ENCODE measurements at regions not wholly inside any gene's neighbourhood (a gene's known extent, or its start where the extent isn't known, plus 50 kb on each side); places are given as distances from the start of the nearest gene placed in this dataset.

- no peak for TF ChIP-seq CHD7 (IDR thresholded peaks at IDR 0.05; ENCODE audit: insufficient replicate concordance, low read length)
- no peak for TF ChIP-seq TAF1 (IDR thresholded peaks at IDR 0.05; ENCODE audit: low read depth, low read length)
- no peak for TF ChIP-seq RBBP5 (IDR thresholded peaks at IDR 0.05; ENCODE audit: borderline replicate concordance, low read depth, low read length)
- no peak for TF ChIP-seq CTBP2 (IDR thresholded peaks at IDR 0.05; ENCODE audit: borderline replicate concordance, insufficient read depth, insufficient read length, low read length)
- TF ChIP-seq EP300 (IDR thresholded peaks at IDR 0.05; ENCODE audit: borderline replicate concordance in 1 of 2, low read depth in 2 of 2, low read length in 2 of 2) = no peak
- no peak for TF ChIP-seq EZH2 (IDR thresholded peaks at IDR 0.05; ENCODE audit: low read depth, low read length, severe bottlenecking)
- no peak for TF ChIP-seq CBX5 (IDR thresholded peaks at IDR 0.05; ENCODE audit: low read depth, low read length)
- no peak for TF ChIP-seq RFX5 (IDR thresholded peaks at IDR 0.05; ENCODE audit: borderline replicate concordance, low read depth, low read length)
- TF ChIP-seq SIRT6 (IDR thresholded peaks at IDR 0.05; ENCODE audit: low read length) = no peak
- no peak for TF ChIP-seq ZNF274 (IDR thresholded peaks at IDR 0.05; ENCODE audit: borderline replicate concordance, extremely low read depth, low read length)
These were observed 65.1 kb upstream of the TTC34 start (continued) for GRCh38 chr1:2866422-2867086.
